Progenitor cell of endocrine pancreas (in vitro differentiated cells): ENCODE measurements at regions not wholly inside any gene's neighbourhood (a gene's known extent, or its start where the extent isn't known, plus 50 kb on each side); places are given as distances from the start of the nearest gene placed in this dataset.

Experiments
- DNase-seq: peaks from one replicate; pipeline ENCODE4 v3.0.0; 2021; ENCODE audit warnings: low spot score; ENCODE audit not compliant: unreplicated experiment
- H3K27ac Mint-ChIP-seq: 2 replicates; pipeline ENCODE4 v1.8.0; 2021; ENCODE audit warnings: mild to moderate bottlenecking, moderate library complexity, mixed read lengths
- H3K27me3 Mint-ChIP-seq: 2 replicates; pipeline ENCODE4 v1.8.0; 2021; ENCODE audit warnings: mixed read lengths
- H3K36me3 Mint-ChIP-seq: 2 replicates; pipeline ENCODE4 v1.8.0; 2022; ENCODE audit warnings: mixed read lengths; ENCODE audit not compliant: insufficient read depth
- H3K4me1 Mint-ChIP-seq: 2 replicates; pipeline ENCODE4 v1.8.0; 2021; ENCODE audit warnings: low read depth, mixed read lengths
- H3K4me3 Mint-ChIP-seq: 2 replicates; pipeline ENCODE4 v1.8.0; 2021; ENCODE audit warnings: low read depth, mild to moderate bottlenecking, moderate library complexity, mixed read lengths
- H3K9me3 Mint-ChIP-seq: 2 replicates; pipeline ENCODE4 v1.8.0; 2021; ENCODE audit warnings: low read depth, mixed read lengths
- TF ChIP-seq, protein P1 (sequence below): fragments of 200-600 bp; sonication (generic); IDR thresholded peaks from one replicate; pipeline ENCODE4 v1.5.0; 2021; ENCODE audit warnings: antibody characterized with exemption, mild to moderate bottlenecking; ENCODE audit not compliant: unreplicated experiment

DNA sequence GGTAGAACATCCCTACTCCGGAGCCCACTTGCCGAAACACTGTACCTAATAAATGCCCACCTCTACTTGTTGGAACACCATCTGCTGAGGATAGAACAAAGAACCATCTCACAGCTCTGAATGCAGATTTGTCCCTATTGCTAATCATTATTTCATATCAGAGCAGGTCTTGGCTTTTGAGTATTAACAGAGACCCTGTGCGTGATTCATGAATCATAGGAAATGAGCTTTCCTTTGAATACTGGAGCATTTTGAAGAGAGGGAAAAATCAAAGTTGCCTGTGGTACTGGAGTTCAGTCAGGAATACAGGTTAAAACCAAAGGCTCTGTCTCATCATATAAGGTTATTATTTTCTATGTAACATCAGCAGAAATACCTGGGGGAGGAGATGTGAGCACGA is 1132.3 kb downstream of the XPNPEP1 start:
- TF ChIP-seq, protein P1, sequence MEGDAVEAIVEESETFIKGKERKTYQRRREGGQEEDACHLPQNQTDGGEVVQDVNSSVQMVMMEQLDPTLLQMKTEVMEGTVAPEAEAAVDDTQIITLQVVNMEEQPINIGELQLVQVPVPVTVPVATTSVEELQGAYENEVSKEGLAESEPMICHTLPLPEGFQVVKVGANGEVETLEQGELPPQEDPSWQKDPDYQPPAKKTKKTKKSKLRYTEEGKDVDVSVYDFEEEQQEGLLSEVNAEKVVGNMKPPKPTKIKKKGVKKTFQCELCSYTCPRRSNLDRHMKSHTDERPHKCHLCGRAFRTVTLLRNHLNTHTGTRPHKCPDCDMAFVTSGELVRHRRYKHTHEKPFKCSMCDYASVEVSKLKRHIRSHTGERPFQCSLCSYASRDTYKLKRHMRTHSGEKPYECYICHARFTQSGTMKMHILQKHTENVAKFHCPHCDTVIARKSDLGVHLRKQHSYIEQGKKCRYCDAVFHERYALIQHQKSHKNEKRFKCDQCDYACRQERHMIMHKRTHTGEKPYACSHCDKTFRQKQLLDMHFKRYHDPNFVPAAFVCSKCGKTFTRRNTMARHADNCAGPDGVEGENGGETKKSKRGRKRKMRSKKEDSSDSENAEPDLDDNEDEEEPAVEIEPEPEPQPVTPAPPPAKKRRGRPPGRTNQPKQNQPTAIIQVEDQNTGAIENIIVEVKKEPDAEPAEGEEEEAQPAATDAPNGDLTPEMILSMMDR = no peak
- Mint-ChIP-seq H3K4me3 (no peak overlapping the region), H3K27ac (no peak overlapping the region), H3K27me3 (no peaks in the 10 kb centered on the region), H3K4me1 (no peaks in the 10 kb centered on the region), H3K36me3 (no peaks in the 10 kb centered on the region), H3K9me3 (peaks cover 11% of the 10 kb centered on the region)
- DNase-seq = no peak

DNA sequence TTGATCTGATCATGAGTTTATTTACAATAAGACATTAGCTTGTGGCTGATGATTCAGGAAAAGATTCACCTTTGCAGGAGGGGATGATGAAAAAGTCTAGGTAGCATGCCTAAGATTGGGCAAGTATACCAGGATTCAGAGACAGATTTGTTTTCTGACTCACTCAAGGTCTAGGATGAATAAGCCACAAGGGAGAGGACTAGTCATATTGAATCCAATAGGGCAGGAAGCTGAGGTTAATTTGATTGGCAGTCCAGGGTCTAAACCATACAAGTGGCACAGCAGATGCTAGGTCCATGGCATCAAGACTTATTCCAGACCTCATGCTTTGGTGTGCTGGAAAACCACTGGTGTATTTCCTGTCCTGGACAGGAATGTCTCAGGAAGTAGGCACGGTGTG is 1133.4 kb downstream of the XPNPEP1 start:
- Mint-ChIP-seq H3K36me3 (peaks cover 1% of the 10 kb centered on the region), H3K27me3 (no peaks in the 10 kb centered on the region), H3K9me3 (peaks cover 17% of the 10 kb centered on the region), H3K4me1 (no peaks in the 10 kb centered on the region), H3K27ac (no peak overlapping the region), H3K4me3 (no peak overlapping the region)
- TF ChIP-seq, protein P1 = no peak
- no peak for DNase-seq

- Mint-ChIP-seq H3K4me1 (no peaks in the 10 kb centered on the region), H3K27me3 (no peaks in the 10 kb centered on the region), H3K36me3 (peaks cover 1% of the 10 kb centered on the region), H3K9me3 (peaks cover 20% of the 10 kb centered on the region), H3K27ac (no peak overlapping the region), H3K4me3 (no peak overlapping the region)
- no peak for DNase-seq
- TF ChIP-seq, protein P1 = no peak
Measured at GRCh38 chr10:108789336-108789735, 1134.0 kb downstream of the XPNPEP1 start.

DNA sequence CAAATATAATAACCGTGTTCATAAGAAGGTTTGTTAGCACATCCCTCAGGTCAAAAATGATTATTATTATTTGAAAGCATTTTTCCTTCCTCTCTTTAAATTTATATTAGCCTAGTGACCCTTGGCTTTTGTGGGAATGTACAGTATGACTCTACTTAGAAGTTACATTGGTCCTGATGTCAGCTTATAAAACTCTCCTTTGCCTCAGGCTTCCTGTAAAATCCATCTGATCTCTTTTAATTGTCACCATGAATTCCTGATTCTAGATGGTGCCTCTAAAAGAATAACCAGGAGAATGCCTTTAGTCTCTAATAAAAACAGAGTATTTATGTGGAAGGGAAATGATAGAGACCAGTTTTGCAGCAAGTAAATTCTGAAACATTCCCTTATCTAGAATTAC is 1134.4 kb downstream of the XPNPEP1 start:
- Mint-ChIP-seq H3K4me3 (no peak overlapping the region), H3K27ac (no peak overlapping the region), H3K36me3 (peaks cover 1% of the 10 kb centered on the region), H3K4me1 (no peaks in the 10 kb centered on the region), H3K9me3 (peaks cover 23% of the 10 kb centered on the region), H3K27me3 (no peaks in the 10 kb centered on the region)
- no peak for DNase-seq
- TF ChIP-seq, protein P1 = no peak

- no peak for DNase-seq
- Mint-ChIP-seq H3K27ac (no peak overlapping the region), H3K27me3 (no peaks in the 10 kb centered on the region), H3K36me3 (peaks cover 1% of the 10 kb centered on the region), H3K4me1 (no peaks in the 10 kb centered on the region), H3K4me3 (no peak overlapping the region), H3K9me3 (peaks cover 26% of the 10 kb centered on the region)
- TF ChIP-seq, protein P1 = no peak
Measured at GRCh38 chr10:108787932-108788331, 1135.4 kb downstream of the XPNPEP1 start.
